ENCODE measurements at regions not wholly inside any gene's neighbourhood (a gene's known extent, or its start where the extent isn't known, plus 50 kb on each side); places are given as distances from the start of the nearest gene placed in this dataset.

GRCh38 chr14:62269204-62269603, 507.0 kb downstream of the SNAPC1 start:
- Histone ChIP-seq H3K4me3 (no peak overlapping the region), H3K36me3 (ENCODE audit: low read depth, missing control alignments) (no peaks in the 10 kb centered on the region), H3K27ac (no peak overlapping the region), H3K27me3 (no peaks in the 10 kb centered on the region), H3K9me3 (no peaks in the 10 kb centered on the region), H3K4me1 (no peaks in the 10 kb centered on the region)
- 94 to 96% methylated on average over 6 of the region's 6 CpGs for WGBS, 2 donors
- TF ChIP-seq POLR2A (IDR thresholded peaks at IDR 0.05) (no peak), CTCF (IDR thresholded peaks at IDR 0.05) (no peak)
- no peak for DNase-seq
- intact Hi-C loops (cut with DNase I; ENCODE audit: low total_unique reads), result no loop called here

- H3K4me1 ChIP-seq, result no peaks in the 10 kb centered on the region
- no peak overlapping the region for H3K4me3 ChIP-seq
- H3K27me3 ChIP-seq, result no peaks in the 10 kb centered on the region
- no peaks in the 10 kb centered on the region for H3K9me3 ChIP-seq
- WGBS, 2 donors, result 87 to 98% methylated on average over 1 of the region's 1 CpG
- no peaks in the 10 kb centered on the region for H3K36me3 ChIP-seq (ENCODE audit: low read depth, missing control alignments)
- no peak overlapping the region for H3K27ac ChIP-seq
- DNase-seq, result no peak
- TF ChIP-seq POLR2A (IDR thresholded peaks at IDR 0.05) (no peak), CTCF (IDR thresholded peaks at IDR 0.05) (no peak)
- intact Hi-C loops (cut with DNase I; ENCODE audit: low total_unique reads), result no loop called here
These were observed 508.0 kb downstream of the SNAPC1 start for GRCh38 chr14:62270236-62270635.

DNA sequence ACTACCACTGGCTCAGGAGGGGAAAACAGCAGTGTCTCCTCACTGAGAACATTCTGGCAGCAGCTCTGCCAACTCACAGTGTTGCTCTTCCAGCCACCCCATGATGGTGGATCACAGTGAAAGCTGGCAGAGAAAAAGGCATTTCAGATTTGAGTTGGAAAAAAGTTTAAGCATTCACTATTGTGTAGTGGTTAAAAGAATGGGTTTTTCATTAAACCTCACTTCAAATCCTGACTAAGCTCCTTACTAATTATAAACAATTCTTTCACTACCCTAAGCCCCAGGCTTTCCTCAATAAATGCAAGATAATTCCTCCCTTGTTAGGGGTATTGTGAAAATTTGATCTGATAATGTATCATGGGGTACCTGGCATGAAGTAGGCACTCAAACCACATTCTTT, 518.1 kb downstream of the SNAPC1 start:
- TF ChIP-seq POLR2A (IDR thresholded peaks at IDR 0.05) (no peak), CTCF (IDR thresholded peaks at IDR 0.05) (no peak)
- Histone ChIP-seq H3K4me1 (no peaks in the 10 kb centered on the region), H3K27me3 (no peaks in the 10 kb centered on the region), H3K9me3 (no peaks in the 10 kb centered on the region), H3K36me3 (ENCODE audit: low read depth, missing control alignments) (no peaks in the 10 kb centered on the region), H3K27ac (no peak overlapping the region), H3K4me3 (no peak overlapping the region)
- intact Hi-C loops (cut with DNase I; ENCODE audit: low total_unique reads), result no loop called here
- DNase-seq, result no peak

- H3K36me3 ChIP-seq (ENCODE audit: low read depth, missing control alignments), result no peaks in the 10 kb centered on the region
- no peaks in the 10 kb centered on the region for H3K9me3 ChIP-seq
- TF ChIP-seq POLR2A (IDR thresholded peaks at IDR 0.05), result no peak
- TF ChIP-seq CTCF (IDR thresholded peaks at IDR 0.05), result no peak
- 77 to 84% methylated on average over 4 of the region's 4 CpGs for WGBS, 2 donors
- H3K27ac ChIP-seq, result no peak overlapping the region
- no peak overlapping the region for H3K4me3 ChIP-seq
- H3K27me3 ChIP-seq, result no peaks in the 10 kb centered on the region
- no peak for DNase-seq
- H3K4me1 ChIP-seq, result no peaks in the 10 kb centered on the region
- intact Hi-C loops (cut with DNase I; ENCODE audit: low total_unique reads), result no loop called here
These were observed 521.6 kb downstream of the SNAPC1 start for GRCh38 chr14:62283837-62284236.

- no peak for TF ChIP-seq POLR2A (IDR thresholded peaks at IDR 0.05)
- TF ChIP-seq CTCF (IDR thresholded peaks at IDR 0.05), result no peak
- no peaks in the 10 kb centered on the region for H3K36me3 ChIP-seq (ENCODE audit: low read depth, missing control alignments)
- intact Hi-C loops (cut with DNase I; ENCODE audit: low total_unique reads), result no loop called here
- 66 to 68% methylated on average over 3 of the region's 3 CpGs for WGBS, 2 donors
- no peak overlapping the region for H3K27ac ChIP-seq
- H3K9me3 ChIP-seq, result no peaks in the 10 kb centered on the region
- no peak for DNase-seq
- H3K4me1 ChIP-seq, result no peaks in the 10 kb centered on the region
- H3K4me3 ChIP-seq, result no peak overlapping the region
- H3K27me3 ChIP-seq, result no peaks in the 10 kb centered on the region
These were observed 527.3 kb downstream of the SNAPC1 start for GRCh38 chr14:62289471-62289870.

Measured in testis (tissue), 2 donors.